Keratinocyte (primary cell): ENCODE measurements at regions not wholly inside any gene's neighbourhood (a gene's known extent, or its start where the extent isn't known, plus 50 kb on each side); places are given as distances from the start of the nearest gene placed in this dataset.

ENCODE experiments used
- EZH2 ChIP-seq: IDR thresholded peaks from one replicate; pipeline ENCODE4 v1.6.1; 2012; ENCODE audit warnings: inconsistent platforms, mild to moderate bottlenecking, low read length, moderate library complexity
- TF ChIP-seq, protein P1 (sequence below), 3 experiments: IDR thresholded peaks in 1 of 3; conservative IDR thresholded peaks in 1 of 3; optimal IDR thresholded peaks in 1 of 3; 2 replicates in 2 of 3; 3 replicates in 1 of 3; pipeline versions ENCODE3 to v1.5.1; 2011; ENCODE audit warnings: low read length in 3 of 3, mild to moderate bottlenecking in 3 of 3, moderate library complexity in 2 of 3, control low read depth in 1 of 3, inconsistent platforms in 1 of 3; ENCODE audit not compliant: insufficient read depth in 2 of 3; ENCODE audit errors: extremely low read depth in 1 of 3

DNA sequence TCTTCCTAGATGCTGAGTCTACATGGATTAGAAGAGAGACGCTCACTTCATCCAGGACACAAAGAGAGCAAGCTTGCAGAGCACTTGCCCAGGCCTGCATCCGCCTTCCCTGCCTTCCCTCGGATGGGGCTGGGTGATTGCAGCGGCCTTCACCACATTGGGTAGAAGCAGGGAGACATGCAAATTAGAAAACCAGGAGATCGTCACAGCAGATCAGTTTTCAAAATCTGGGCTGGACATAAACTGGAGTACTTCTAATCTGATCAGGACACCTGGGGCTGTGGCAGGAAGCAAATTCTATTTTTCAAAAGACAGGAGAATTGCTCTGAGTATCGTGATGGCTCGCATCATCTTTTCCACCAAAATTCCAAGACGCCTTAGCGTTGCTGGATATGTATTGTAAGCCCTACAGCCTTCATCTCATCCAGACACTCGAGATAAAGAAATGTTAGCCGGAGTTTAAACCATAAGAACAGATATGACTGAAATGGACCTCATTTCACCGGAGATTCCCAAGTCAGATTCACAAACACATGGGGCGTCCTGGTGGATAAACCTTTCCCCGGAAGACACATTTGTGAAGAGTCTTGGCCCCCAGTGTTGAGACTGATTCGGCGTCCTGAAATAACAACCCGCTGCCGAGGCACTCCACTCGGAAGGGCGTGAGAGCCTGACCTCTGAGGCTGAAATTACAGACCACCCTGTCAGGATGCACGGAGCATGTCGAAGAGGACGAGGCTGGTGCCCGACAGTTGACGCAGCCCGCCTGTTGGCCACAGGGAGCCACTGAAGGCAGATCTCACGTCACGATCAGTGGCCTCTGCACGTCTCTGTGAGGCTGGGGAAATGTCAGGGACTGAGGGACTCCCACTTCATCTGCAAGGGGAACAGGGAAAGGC, 91.2 kb upstream of the PARD3 start:
- TF ChIP-seq, protein P1, sequence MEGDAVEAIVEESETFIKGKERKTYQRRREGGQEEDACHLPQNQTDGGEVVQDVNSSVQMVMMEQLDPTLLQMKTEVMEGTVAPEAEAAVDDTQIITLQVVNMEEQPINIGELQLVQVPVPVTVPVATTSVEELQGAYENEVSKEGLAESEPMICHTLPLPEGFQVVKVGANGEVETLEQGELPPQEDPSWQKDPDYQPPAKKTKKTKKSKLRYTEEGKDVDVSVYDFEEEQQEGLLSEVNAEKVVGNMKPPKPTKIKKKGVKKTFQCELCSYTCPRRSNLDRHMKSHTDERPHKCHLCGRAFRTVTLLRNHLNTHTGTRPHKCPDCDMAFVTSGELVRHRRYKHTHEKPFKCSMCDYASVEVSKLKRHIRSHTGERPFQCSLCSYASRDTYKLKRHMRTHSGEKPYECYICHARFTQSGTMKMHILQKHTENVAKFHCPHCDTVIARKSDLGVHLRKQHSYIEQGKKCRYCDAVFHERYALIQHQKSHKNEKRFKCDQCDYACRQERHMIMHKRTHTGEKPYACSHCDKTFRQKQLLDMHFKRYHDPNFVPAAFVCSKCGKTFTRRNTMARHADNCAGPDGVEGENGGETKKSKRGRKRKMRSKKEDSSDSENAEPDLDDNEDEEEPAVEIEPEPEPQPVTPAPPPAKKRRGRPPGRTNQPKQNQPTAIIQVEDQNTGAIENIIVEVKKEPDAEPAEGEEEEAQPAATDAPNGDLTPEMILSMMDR (optimal IDR thresholded peaks at IDR 0.05 in 1 of 3, IDR thresholded peaks at IDR 0.05 in 1 of 3, conservative IDR thresholded peaks at IDR 0.05 in 1 of 3; ENCODE audit: extremely low read depth in 1 of 3, insufficient read depth in 2 of 3, low read length in 3 of 3), result no peak
- TF ChIP-seq EZH2, result no peak
